ENCODE measurements at regions not wholly inside any gene's neighbourhood (a gene's known extent, or its start where the extent isn't known, plus 50 kb on each side); places are given as distances from the start of the nearest gene placed in this dataset.

DNA sequence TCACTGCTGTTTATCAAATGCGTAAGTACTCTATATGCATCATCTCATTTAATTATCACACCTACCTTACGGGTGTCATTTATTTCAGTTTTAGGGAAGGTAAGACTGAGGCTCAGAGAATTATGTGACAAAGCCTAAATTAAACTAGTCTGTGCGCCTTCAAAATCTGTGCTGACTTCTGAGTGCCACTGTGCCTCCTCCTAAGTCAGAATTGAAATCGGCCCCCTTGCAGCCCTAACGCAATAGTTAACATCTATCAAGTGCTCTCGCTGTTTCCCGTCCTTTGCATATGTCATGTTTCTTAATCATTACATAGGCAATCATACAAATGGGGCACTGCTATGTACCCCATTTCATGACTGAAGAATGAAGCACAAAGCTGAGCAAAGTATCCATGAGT lies 79.0 kb upstream of the PDE10A start:
- TF ChIP-seq, protein P1, sequence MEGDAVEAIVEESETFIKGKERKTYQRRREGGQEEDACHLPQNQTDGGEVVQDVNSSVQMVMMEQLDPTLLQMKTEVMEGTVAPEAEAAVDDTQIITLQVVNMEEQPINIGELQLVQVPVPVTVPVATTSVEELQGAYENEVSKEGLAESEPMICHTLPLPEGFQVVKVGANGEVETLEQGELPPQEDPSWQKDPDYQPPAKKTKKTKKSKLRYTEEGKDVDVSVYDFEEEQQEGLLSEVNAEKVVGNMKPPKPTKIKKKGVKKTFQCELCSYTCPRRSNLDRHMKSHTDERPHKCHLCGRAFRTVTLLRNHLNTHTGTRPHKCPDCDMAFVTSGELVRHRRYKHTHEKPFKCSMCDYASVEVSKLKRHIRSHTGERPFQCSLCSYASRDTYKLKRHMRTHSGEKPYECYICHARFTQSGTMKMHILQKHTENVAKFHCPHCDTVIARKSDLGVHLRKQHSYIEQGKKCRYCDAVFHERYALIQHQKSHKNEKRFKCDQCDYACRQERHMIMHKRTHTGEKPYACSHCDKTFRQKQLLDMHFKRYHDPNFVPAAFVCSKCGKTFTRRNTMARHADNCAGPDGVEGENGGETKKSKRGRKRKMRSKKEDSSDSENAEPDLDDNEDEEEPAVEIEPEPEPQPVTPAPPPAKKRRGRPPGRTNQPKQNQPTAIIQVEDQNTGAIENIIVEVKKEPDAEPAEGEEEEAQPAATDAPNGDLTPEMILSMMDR (IDR thresholded peaks at IDR 0.05; ENCODE audit: insufficient read depth, low read length) = no peak
- TF ChIP-seq POLR2AphosphoS5 (IDR thresholded peaks at IDR 0.05; ENCODE audit: low read depth) = no peak

Measured in HL-60 (cell line).